Kidney epithelial cell (primary cell): ENCODE measurements at regions not wholly inside any gene's neighbourhood (a gene's known extent, or its start where the extent isn't known, plus 50 kb on each side); places are given as distances from the start of the nearest gene placed in this dataset.
"Not testable (repeated sequence)": the region's sequence is repeated elsewhere in the genome, so short reads cannot be mapped to it uniquely, and the experiment has no call there.

ENCODE experiments used
- DNase-seq: peaks from one replicate; pipeline ENCODE4 v3.0.0-alpha.2; 2010; ENCODE audit warnings: low read depth
- H3K27me3 ChIP-seq: 2 replicates; pipeline ENCODE4 v1.6.0; 2011; ENCODE audit warnings: low read length; ENCODE audit not compliant: control insufficient read depth, insufficient read depth
- H3K36me3 ChIP-seq: 2 replicates; pipeline ENCODE4 v1.5.1; 2011; ENCODE audit warnings: low read length; ENCODE audit not compliant: control insufficient read depth, insufficient read depth
- H3K4me3 ChIP-seq: 2 replicates; pipeline ENCODE4 v1.5.1; 2011; ENCODE audit warnings: low read depth, mild to moderate bottlenecking, control low read depth, low read length
- CTCF ChIP-seq: IDR thresholded peaks from 2 replicates; pipeline ENCODE4 v1.5.1; 2011; ENCODE audit warnings: mild to moderate bottlenecking, moderate library complexity, low read length, control low read depth, inconsistent platforms; ENCODE audit not compliant: insufficient read depth, poor library complexity, severe bottlenecking

- Histone ChIP-seq H3K36me3 (no peaks in the 10 kb centered on the region), H3K4me3 (no peak overlapping the region), H3K27me3 (no peaks in the 10 kb centered on the region)
- TF ChIP-seq CTCF: no peak
- no peak for DNase-seq
Observed at GRCh38 chr3:106518516-106518915, 649.7 kb upstream of the CBLB start.

GRCh38 chr3:106522397-106522796 is 653.6 kb upstream of the CBLB start:
- no peaks in the 10 kb centered on the region for H3K36me3 ChIP-seq
- TF ChIP-seq CTCF: no peak

GRCh38 chr3:106528932-106529331 is 660.1 kb upstream of the CBLB start:
- Histone ChIP-seq H3K36me3 (no peaks in the 10 kb centered on the region), H3K4me3 (no peak overlapping the region), H3K27me3 (no peaks in the 10 kb centered on the region)
- no peak for DNase-seq
- TF ChIP-seq CTCF: no peak

More at GRCh38 chr3:106522397-106522796, 653.6 kb upstream of the CBLB start:
- Histone ChIP-seq H3K27me3 (no peaks in the 10 kb centered on the region), H3K4me3 (no peak overlapping the region)
- DNase-seq: no peak

- Histone ChIP-seq H3K4me3 (no peak overlapping the region), H3K36me3 (no peaks in the 10 kb centered on the region), H3K27me3 (no peaks in the 10 kb centered on the region)
- TF ChIP-seq CTCF: no peak
- no peak for DNase-seq
Observed at GRCh38 chr3:106529738-106530137, 660.9 kb upstream of the CBLB start.

GRCh38 chr3:106530367-106530766 is 661.6 kb upstream of the CBLB start:
- Histone ChIP-seq H3K4me3 (no peak overlapping the region), H3K36me3 (no peaks in the 10 kb centered on the region), H3K27me3 (no peaks in the 10 kb centered on the region)
- no peak for DNase-seq
- TF ChIP-seq CTCF: no peak

- H3K36me3 ChIP-seq, DNase-seq, H3K4me3 ChIP-seq, H3K27me3 ChIP-seq: not testable (repeated sequence)
Observed at GRCh38 chr3:106531771-106532329, 663.0 kb upstream of the CBLB start.
